RWPE2 (cell line): ENCODE measurements at regions not wholly inside any gene's neighbourhood (a gene's known extent, or its start where the extent isn't known, plus 50 kb on each side); places are given as distances from the start of the nearest gene placed in this dataset.

Source experiments
- ATAC-seq: fragments of 200-7000 bp; cut with Tn5 transposase; 3 replicates; pipeline ENCODE4 v1.9.1; 2021; ENCODE audit warnings: low read depth
- DNase-seq: peaks from one replicate; pipeline ENCODE4 v3.0.0-alpha.2; 2020; ENCODE audit warnings: low spot score
- H3K27ac ChIP-seq: fragments of 450-650 bp; 2 replicates; pipeline ENCODE4 v1.5.1; 2017; ENCODE audit warnings: mild to moderate bottlenecking; ENCODE audit not compliant: poor library complexity, severe bottlenecking
- H3K27me3 ChIP-seq: fragments of 250-450 bp; sonication (Bioruptor Pico); 2 replicates; pipeline ENCODE4 v1.5.1; 2021; ENCODE audit warnings: mild to moderate bottlenecking, moderate library complexity; ENCODE audit not compliant: insufficient read depth, poor library complexity, severe bottlenecking
- H3K36me3 ChIP-seq: fragments of 250-450 bp; sonication (Bioruptor Pico); 2 replicates; pipeline ENCODE4 v1.5.1; 2020; ENCODE audit warnings: low read depth, mild to moderate bottlenecking, moderate library complexity
- H3K4me1 ChIP-seq: fragments of 250-450 bp; sonication (Bioruptor Pico); 2 replicates; pipeline ENCODE4 v1.5.1; 2021; ENCODE audit warnings: mild to moderate bottlenecking, moderate library complexity; ENCODE audit not compliant: insufficient read depth, poor library complexity, severe bottlenecking
- H3K4me3 ChIP-seq: fragments of 250-450 bp; sonication (Bioruptor Pico); 2 replicates; pipeline ENCODE4 v1.5.1; 2021; ENCODE audit warnings: mild to moderate bottlenecking, moderate library complexity; ENCODE audit not compliant: severe bottlenecking
- H3K9me3 ChIP-seq: fragments of 250-450 bp; sonication (Bioruptor Pico); 2 replicates; pipeline ENCODE4 v1.5.1; 2021; ENCODE audit warnings: mild to moderate bottlenecking, moderate library complexity; ENCODE audit not compliant: severe bottlenecking
- CTCF ChIP-seq: fragments of 450-650 bp; IDR thresholded peaks from one replicate; pipeline ENCODE4 v1.5.1; 2017; ENCODE audit warnings: mild to moderate bottlenecking, moderate library complexity; ENCODE audit not compliant: poor library complexity, severe bottlenecking

DNA sequence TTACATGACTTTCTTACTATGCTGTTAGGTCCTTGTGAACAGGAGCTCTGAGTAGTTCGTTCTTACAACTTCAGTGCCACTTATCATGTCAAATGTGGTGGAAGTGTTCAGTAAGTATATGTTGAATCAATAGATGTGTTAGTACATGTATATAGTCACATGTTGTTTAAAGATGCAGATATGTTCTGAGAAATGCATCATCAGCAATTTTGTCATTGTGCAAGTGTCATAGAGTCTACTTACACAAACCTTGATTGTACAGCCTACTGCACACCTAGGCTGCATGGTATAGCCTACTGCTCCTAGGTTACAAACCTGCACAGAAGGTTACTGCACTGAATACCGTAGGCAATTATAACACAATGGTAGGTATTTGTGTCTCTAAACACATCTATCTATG is 174.8 kb downstream of the GPR37 start:
- Histone ChIP-seq H3K36me3 (no peaks in the 10 kb centered on the region), H3K9me3 (no peaks in the 10 kb centered on the region), H3K27ac (no peak overlapping the region), H3K4me3 (no peak overlapping the region), H3K27me3 (no peaks in the 10 kb centered on the region), H3K4me1 (no peaks in the 10 kb centered on the region)
- DNase-seq, result no peak
- ATAC-seq, result no peak
- TF ChIP-seq CTCF, result no peak

- no peak for ATAC-seq
- DNase-seq, result no peak
Measured at GRCh38 chr7:124577256-124577655, 188.3 kb downstream of the GPR37 start.

DNA sequence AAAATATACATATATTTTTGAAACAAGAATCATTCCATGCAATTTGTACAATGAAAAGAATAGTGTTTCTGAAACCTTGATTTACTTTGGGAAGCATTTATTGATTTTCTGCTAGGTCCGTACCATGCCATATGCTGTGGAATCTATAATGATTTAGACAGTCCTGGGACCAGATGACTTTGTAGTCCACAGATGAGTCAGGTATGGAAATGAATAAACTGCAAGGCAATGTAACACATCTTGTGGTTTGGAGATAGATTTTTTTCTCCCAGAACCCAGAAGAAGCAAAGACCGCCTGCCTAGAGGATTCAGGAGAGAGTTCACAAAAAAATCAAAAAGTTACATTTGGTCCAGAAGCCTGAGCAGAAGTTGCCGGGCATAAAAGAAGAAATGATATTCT is 190.4 kb downstream of the GPR37 start:
- H3K27ac ChIP-seq, result no peak overlapping the region
- ATAC-seq (no peak), DNase-seq (no peak)
- H3K4me1 ChIP-seq, result no peaks in the 10 kb centered on the region
- H3K9me3 ChIP-seq, result no peaks in the 10 kb centered on the region
- no peaks in the 10 kb centered on the region for H3K27me3 ChIP-seq
- H3K4me3 ChIP-seq, result no peak overlapping the region
- TF ChIP-seq CTCF, result no peak
- H3K36me3 ChIP-seq, result no peaks in the 10 kb centered on the region

More at GRCh38 chr7:124577256-124577655, 188.3 kb downstream of the GPR37 start:
- H3K27ac ChIP-seq, result no peak overlapping the region
- no peaks in the 10 kb centered on the region for H3K4me1 ChIP-seq
- H3K9me3 ChIP-seq, result no peaks in the 10 kb centered on the region
- no peaks in the 10 kb centered on the region for H3K36me3 ChIP-seq
- no peaks in the 10 kb centered on the region for H3K27me3 ChIP-seq
- H3K4me3 ChIP-seq, result no peak overlapping the region
- no peak for TF ChIP-seq CTCF

- no peaks in the 10 kb centered on the region for H3K9me3 ChIP-seq
- TF ChIP-seq CTCF, result no peak
- H3K4me3 ChIP-seq, result no peak overlapping the region
- H3K27ac ChIP-seq, result no peak overlapping the region
- ATAC-seq, result no peak
- H3K36me3 ChIP-seq, result no peaks in the 10 kb centered on the region
- H3K27me3 ChIP-seq, result no peaks in the 10 kb centered on the region
- no peak for DNase-seq
- peaks cover 12% of the 10 kb centered on the region for H3K4me1 ChIP-seq
Measured at GRCh38 chr7:124570558-124570957, 195.0 kb downstream of the GPR37 start.

DNA sequence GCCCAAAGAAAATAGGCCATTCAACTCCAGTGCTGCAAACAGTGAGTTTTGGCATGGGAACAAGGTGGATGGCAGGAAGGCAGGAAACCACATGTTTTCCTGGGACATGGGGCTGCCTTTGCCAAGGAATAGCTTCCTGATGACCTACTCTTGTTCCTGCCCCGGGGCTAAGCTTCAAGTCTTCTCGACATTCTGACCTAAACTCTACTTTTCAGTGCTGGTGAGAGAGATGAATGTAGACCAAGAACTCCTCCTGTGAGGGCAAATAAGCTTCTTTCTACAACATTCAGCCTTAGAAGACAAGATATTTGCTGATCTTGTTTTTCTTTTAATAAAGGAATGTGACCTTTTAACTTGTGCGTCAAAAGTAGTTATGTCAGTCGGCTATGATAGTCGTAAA is 199.0 kb downstream of the GPR37 start:
- peak; percentile 94 for ATAC-seq
- Histone ChIP-seq H3K9me3 (no peaks in the 10 kb centered on the region), H3K27me3 (no peaks in the 10 kb centered on the region), H3K4me3 (no peak overlapping the region), H3K36me3 (no peaks in the 10 kb centered on the region), H3K27ac (peak overlapping the region; percentile 46), H3K4me1 (peaks cover 12% of the 10 kb centered on the region)
- peak; percentile 83 for DNase-seq
- TF ChIP-seq CTCF, result no peak
